Cardiac muscle cell (in vitro differentiated cells and primary cell): ENCODE measurements at regions not wholly inside any gene's neighbourhood (a gene's known extent, or its start where the extent isn't known, plus 50 kb on each side); places are given as distances from the start of the nearest gene placed in this dataset.

Experiments
- DNase-seq, 2 donors: peaks; one replicate each; pipeline versions ENCODE4 v3.0.0 to v3.0.0-alpha.2; 2010 to 2017; ENCODE audit warnings: low read depth in 1 of 2, low spot score in 1 of 2
- H3K27ac ChIP-seq: fragments of 200-600 bp; sonication (generic); 2 replicates; pipeline ENCODE4 v1.5.1; 2016
- H3K27me3 ChIP-seq: fragments of 200-600 bp; sonication (generic); 2 replicates; pipeline ENCODE4 v1.6.0; 2016; ENCODE audit warnings: control low read depth
- H3K36me3 ChIP-seq: fragments of 200-600 bp; sonication (generic); 2 replicates; pipeline ENCODE4 v1.5.1; 2016; ENCODE audit warnings: control low read depth
- H3K4me1 ChIP-seq: fragments of 200-600 bp; sonication (generic); 2 replicates; pipeline ENCODE4 v1.8.1; 2017; ENCODE audit warnings: low read depth, mild to moderate bottlenecking, mixed run types
- H3K4me3 ChIP-seq: fragments of 200-600 bp; sonication (generic); 2 replicates; pipeline ENCODE4 v1.5.1; 2016; ENCODE audit warnings: mild to moderate bottlenecking
- H3K9me3 ChIP-seq: fragments of 200-600 bp; sonication (generic); 2 replicates; pipeline ENCODE4 v1.5.1; 2017; ENCODE audit warnings: low read depth, mild to moderate bottlenecking, control low read depth
- TF ChIP-seq, protein P1 (sequence below): IDR thresholded peaks from 2 replicates; pipeline ENCODE4 v1.5.1; 2012; ENCODE audit warnings: low read depth, mild to moderate bottlenecking, low read length

- Histone ChIP-seq H3K27ac (no peak overlapping the region), H3K9me3 (no peaks in the 10 kb centered on the region), H3K27me3 (no peaks in the 10 kb centered on the region), H3K4me1 (no peaks in the 10 kb centered on the region), H3K36me3 (no peaks in the 10 kb centered on the region), H3K4me3 (no peak overlapping the region)
- TF ChIP-seq, protein P1, sequence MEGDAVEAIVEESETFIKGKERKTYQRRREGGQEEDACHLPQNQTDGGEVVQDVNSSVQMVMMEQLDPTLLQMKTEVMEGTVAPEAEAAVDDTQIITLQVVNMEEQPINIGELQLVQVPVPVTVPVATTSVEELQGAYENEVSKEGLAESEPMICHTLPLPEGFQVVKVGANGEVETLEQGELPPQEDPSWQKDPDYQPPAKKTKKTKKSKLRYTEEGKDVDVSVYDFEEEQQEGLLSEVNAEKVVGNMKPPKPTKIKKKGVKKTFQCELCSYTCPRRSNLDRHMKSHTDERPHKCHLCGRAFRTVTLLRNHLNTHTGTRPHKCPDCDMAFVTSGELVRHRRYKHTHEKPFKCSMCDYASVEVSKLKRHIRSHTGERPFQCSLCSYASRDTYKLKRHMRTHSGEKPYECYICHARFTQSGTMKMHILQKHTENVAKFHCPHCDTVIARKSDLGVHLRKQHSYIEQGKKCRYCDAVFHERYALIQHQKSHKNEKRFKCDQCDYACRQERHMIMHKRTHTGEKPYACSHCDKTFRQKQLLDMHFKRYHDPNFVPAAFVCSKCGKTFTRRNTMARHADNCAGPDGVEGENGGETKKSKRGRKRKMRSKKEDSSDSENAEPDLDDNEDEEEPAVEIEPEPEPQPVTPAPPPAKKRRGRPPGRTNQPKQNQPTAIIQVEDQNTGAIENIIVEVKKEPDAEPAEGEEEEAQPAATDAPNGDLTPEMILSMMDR = no peak
- DNase-seq = no peak
Observed at GRCh38 chr14:100644383-100644782, 57.2 kb upstream of the BEGAIN start.

DNA sequence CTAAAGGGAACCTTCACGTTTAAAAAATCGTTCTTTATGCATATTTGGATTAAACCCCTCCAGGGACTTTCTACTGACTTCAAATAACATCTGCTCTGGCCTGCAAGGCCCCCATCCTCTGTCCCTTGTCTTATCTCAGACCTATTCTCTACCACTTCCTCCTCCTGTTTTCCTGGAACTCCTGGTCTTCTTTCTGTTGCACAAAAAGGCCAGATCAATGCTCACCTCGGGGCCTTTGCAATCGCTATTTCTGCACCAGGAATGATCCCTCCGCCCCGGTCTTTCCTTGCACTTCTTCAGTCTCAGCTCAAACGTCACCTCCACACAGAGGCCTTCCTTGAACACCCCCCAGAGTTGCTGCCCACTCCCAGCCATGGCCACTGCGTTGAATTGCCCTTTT is 57.6 kb upstream of the BEGAIN start:
- no peaks in the 10 kb centered on the region for H3K36me3 ChIP-seq

GRCh38 chr14:100645196-100645981 is 58.2 kb upstream of the BEGAIN start:
- H3K36me3 ChIP-seq = no peaks in the 10 kb centered on the region
- DNase-seq = peak; percentile 89 to 92
- TF ChIP-seq, protein P1 = peak; percentile 80
- no peaks in the 10 kb centered on the region for H3K4me1 ChIP-seq
- no peaks in the 10 kb centered on the region for H3K9me3 ChIP-seq
- H3K4me3 ChIP-seq = no peak overlapping the region
- H3K27me3 ChIP-seq = no peaks in the 10 kb centered on the region
- no peak overlapping the region for H3K27ac ChIP-seq

More for the DNA sequence above, 57.6 kb upstream of the BEGAIN start:
- TF ChIP-seq, protein P1 = no peak
- no peak for DNase-seq
- no peak overlapping the region for H3K27ac ChIP-seq
- H3K4me3 ChIP-seq = no peak overlapping the region
- no peaks in the 10 kb centered on the region for H3K27me3 ChIP-seq
- H3K9me3 ChIP-seq = no peaks in the 10 kb centered on the region
- no peaks in the 10 kb centered on the region for H3K4me1 ChIP-seq

GRCh38 chr14:100645982-100646314 is 58.7 kb upstream of the BEGAIN start:
- H3K4me1 ChIP-seq = no peaks in the 10 kb centered on the region
- H3K27ac ChIP-seq = no peak overlapping the region
- TF ChIP-seq, protein P1 = no peak
- H3K27me3 ChIP-seq = no peaks in the 10 kb centered on the region
- DNase-seq = no peak
- H3K9me3 ChIP-seq = no peaks in the 10 kb centered on the region
- H3K36me3 ChIP-seq = no peaks in the 10 kb centered on the region
- H3K4me3 ChIP-seq = no peak overlapping the region

- no peak overlapping the region for H3K4me3 ChIP-seq
Observed at GRCh38 chr14:100648474-100649172, 61.4 kb upstream of the BEGAIN start.

More at GRCh38 chr14:100648474-100649172, 61.4 kb upstream of the BEGAIN start:
- TF ChIP-seq, protein P1 = no peak
- Histone ChIP-seq H3K9me3 (no peaks in the 10 kb centered on the region), H3K27ac (no peak overlapping the region), H3K27me3 (peaks cover 3% of the 10 kb centered on the region), H3K36me3 (no peaks in the 10 kb centered on the region), H3K4me1 (no peaks in the 10 kb centered on the region)
- DNase-seq = no peak
